Daoy (cell line): ENCODE measurements at regions not wholly inside any gene's neighbourhood (a gene's known extent, or its start where the extent isn't known, plus 50 kb on each side); places are given as distances from the start of the nearest gene placed in this dataset.

Experiments
- DNase-seq: peaks from one replicate; pipeline ENCODE4 v3.0.0-alpha.2; 2015; ENCODE audit warnings: low read depth

GRCh38 chr3:141814375-141814774, 51.2 kb downstream of the GRK7 start:
- DNase-seq = no peak

DNA sequence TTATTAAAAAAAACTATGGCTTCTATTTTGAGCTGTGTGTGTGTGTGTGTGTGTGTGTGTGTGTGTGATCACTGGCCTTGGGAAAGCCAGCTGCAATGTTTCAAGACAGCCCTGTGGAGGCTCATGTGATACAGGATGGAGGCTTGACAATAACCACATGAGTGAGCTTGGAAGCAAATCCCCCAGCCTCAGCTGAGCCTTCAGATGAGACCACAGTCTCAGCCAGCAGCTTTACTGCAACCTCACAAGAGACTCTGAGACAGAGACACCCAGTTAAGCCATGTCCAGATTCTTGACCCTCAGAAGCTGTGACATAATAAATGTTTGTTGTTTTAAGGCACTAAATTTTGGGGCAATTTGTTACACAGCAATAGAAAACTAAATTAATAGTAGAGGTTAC, 52.5 kb downstream of the GRK7 start:
- no peak for DNase-seq

- no peak for DNase-seq
Measured at GRCh38 chr3:141816958-141817357, 53.8 kb downstream of the GRK7 start.

- peak; percentile 14 for DNase-seq
Measured at GRCh38 chr3:141825216-141826011, 51.0 kb upstream of the ATP1B3 start.
